GM21390 (cell line): ENCODE measurements at regions not wholly inside any gene's neighbourhood (a gene's known extent, or its start where the extent isn't known, plus 50 kb on each side); places are given as distances from the start of the nearest gene placed in this dataset.

Source experiments
- ATAC-seq: cut with Tn5 transposase; IDR thresholded peaks from one replicate; pipeline ENCODE4 v1.9.1; 2021; ENCODE audit not compliant: unreplicated experiment

DNA sequence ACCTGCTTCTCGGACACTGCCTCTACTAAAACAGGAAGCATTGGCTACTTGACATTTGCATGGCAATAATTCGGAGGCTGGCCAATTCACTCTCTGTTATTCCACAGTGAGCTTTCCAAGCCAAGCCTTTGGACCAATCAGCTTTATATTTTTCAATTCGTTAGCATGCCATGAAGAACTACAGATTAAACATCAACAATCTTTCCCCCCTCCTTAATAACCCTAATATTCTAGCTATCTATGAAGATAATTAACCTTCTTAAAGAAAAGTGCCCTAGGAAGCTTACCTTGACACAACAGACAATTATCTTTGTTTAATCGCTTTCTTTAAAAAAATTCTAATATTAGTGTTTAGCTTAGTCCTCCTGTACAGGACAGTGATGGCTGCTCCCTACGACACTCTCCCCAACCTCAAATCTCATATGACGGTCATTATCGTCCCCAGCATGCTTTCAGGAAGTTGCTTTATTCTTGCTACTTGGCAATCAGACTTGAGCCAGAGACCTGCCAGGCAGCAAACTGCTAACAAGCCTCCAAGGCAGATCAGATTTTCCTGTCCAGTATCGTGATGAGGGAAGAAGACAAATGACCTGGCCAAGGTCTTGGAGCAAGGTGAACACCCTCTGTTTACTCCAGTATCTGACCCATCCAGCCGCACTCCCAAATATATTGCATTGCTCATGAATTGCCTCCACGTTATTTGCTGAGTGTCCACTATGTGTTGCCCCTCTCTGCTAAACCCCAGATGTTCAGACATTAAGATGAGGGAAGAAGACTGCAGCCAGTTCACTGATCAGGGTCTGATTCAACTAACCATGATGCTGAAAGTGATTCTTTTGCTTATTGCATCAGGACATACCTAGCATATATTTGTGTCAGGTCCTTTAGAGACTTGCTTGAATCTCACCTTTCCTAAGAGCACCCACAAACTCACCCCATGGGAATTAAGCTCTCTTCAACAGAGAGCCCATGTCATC is 68.1 kb upstream of the LPP start:
- no peak for ATAC-seq

DNA sequence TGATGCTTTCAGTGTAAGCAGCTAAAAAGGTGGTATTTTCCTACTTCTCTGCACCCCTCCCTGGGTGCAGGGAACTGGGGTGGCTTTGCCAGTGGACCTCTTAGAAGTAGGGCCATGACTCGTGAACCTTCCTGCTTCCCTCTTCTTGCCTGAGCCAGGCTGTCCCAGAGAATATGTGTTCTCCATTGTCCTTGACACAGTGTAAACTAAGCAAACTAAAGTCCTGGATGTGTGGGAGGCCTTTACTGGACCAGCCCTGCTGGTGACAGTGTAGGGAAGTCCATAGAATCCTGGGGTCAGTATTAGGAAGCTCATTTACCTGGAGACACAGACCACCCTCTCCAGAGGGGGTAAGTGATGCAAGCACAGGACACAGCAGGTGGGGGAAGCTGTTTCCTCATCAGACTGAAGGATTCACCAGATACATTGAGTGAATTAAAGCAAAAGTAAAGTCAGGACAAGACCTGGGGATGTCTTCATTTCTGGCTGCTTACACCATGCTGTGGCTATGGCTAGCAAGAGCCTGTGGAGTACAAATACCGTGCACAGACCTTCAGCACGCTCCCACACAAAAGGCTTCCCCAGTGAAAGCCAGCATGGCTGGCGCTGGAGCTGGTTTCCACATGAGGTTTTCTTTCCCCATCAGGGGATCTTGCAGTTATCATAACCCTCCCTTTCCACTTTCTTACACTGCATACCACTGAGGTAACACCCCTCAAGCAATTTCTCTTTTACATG is 64.8 kb upstream of the LPP start:
- ATAC-seq, result no peak

DNA sequence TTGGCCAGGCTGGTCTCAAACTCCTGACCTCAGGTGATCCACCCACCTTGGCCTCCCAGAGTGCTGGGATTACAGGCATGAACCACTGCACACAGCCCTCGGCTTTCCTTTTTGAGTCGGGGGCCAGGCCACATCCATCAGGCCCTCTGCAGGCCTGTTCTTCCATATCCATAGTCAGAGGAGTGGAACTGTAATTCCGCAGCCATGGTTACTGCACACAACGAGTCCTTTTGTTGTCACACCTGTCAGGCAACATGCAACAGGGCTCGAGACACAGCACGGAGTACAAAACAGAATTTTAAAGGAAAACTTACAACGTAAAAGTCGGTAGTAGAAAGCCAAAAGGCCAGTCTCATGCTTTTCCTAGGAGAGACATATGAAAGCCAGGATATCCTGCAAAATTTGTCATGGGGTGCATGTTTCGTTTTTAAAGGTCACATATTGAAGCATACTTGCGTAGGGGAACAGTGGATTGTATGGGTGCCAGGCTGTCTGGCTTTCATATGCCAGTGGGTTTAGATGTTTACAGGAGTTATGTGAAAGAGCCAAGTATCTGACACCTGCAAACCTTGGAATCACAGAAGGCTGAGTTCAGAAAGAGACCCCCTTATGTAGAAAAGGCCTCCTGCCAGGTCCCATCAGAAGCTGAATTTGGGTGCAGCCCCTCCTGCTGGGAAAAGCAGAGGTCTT is 63.2 kb upstream of the LPP start:
- no peak for ATAC-seq

DNA sequence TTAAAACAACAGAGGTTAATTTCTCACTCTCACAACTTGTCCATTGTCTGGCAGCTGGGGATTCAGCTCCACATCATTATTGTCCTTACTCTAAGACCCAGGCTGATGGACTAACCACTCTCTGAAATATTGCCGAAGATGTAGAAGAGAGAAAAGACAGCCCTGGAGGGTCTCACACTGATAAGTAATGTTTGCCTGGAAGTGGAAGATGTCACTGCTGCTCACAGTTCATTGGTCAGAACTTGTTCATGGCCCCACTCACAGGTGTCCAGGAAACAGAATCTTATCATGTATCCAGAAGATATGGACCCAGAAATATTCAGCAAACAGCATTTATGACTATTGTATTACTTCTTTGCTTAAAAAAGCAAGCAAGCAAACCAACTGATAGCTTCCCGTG is 62.2 kb upstream of the LPP start:
- ATAC-seq, result no peak

DNA sequence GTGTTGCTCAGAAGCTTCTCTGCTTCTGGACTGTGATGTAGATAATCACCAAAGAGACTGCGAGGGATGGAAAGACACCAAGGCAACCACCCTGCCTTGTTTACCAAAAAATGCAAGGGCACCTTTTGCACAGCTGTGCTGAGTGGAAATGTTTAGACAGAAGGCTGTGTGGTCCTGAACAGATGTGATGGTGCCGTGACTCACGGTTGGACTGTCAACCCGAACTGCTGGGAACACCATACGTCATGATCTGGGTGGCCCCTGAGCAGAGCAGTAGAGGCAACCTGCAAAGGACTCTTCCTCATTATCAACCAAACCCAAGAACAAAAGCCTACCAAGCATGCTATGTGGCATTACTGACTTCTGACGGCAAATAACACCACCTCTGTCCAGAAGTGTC is 61.3 kb upstream of the LPP start:
- ATAC-seq, result no peak

DNA sequence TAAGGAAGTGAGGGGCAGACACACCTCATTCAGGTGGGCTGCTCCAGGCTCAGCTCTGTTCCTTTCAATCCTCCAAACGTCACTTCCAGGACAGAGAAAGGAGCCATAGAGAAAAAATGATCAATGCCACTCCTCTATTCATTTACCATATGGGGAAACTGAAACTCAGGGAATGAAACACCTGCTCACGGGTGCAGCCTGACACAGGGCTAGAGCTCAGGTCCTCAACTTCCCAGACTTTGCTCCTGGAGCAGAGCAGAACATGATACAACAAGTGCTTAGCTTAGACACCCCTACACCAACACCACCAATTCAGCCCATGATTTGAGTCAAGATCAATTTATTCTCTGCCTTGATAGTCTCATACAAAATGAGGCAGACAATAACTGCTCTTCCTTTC is 58.5 kb upstream of the LPP start:
- ATAC-seq, result no peak

DNA sequence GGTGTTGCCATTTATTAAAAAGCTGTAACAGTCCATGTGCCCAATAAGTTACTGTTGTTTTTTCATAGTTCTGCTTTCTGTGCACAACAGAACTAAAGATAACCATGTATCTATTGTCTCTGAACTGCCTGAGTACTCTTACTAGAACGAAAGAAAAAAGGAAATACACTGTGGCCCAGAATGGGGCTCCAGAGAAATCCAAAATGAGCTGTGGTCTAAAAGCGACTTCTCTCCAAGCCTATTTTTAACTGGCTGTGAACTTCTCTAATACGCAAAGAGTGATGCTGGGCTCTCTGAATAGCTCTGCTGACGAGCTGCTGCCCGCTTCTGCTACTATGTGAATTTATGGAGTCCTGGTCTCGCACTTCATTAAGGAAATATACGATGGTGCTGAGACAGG is 56.2 kb upstream of the LPP start:
- ATAC-seq, result no peak

DNA sequence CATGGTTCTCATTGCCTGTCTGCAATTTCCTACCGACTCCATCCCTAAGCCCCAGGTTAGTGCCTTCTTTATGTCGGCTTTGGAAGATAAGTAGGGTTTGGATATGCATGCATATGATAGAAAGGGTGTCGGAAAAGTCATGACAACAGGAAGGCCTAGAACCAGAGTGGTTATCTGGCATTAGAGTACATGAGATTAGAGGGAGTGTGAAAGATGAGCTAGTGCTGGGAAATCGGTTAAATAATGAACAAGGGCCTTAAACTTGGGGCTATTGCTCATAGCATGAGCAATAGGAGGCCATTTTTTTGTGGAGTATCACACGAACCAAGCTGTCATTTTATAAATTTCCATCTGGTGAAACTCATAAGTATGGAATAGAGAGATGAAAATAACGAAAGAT is 54.0 kb upstream of the LPP start:
- no peak for ATAC-seq

DNA sequence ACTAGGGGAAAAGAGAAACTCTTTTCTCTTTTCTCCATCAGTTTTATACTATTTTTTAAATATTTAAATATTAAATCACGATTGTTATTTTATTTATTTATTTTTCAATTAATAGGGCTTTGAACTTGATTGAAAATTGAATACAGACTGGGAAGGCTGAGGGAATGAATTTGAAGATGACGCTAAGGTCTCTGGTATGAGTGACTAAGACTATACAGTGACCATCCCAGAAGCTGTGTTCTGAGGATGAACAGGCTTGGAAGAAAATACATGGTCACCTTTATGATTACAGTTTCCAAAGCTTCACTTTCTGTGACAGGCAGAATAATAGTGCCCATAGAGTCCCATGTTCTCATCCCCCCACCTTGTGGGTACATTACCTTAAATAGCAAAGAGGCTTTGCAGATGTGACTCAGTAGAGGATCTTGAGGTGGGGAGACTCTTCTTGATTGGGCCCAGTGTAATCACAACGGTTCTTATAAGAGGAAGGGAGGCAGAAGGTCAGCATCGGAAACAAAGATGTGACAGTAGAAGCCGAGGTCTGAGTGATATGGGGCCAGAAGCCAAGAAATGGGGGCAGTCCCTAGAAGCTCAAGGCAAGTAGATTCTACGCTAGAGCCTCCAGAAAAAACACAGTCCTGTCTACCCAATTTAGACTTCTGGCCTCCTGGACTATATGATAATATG is 51.0 kb upstream of the LPP start:
- ATAC-seq, result no peak

DNA sequence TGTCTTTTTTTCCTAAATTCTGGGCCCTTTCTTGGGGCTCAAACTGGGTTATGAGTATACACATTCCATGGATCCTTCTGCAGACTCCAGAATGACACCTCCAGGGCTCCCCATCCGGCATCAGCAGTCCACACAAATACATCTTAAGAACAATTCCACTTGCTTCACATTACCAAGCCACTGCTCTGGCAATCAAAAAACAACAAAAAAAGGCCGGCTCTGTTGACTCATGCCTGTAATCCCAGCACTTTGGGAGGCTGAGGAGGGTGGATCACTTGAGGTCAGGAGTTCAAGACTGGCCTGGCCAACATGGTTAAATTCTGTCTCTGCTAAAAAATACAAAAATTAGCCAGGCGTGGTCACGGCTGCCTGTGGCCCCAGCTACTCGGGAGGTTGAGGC is 49.9 kb upstream of the LPP start:
- no peak for ATAC-seq
